ENCODE measurements at regions not wholly inside any gene's neighbourhood (a gene's known extent, or its start where the extent isn't known, plus 50 kb on each side); places are given as distances from the start of the nearest gene placed in this dataset.

- no peak for TF ChIP-seq CTCF (IDR thresholded peaks at IDR 0.05 in 2 of 3, conservative IDR thresholded peaks at IDR 0.05 in 1 of 3; ENCODE audit: borderline replicate concordance in 1 of 3, insufficient read depth in 1 of 3, low read depth in 2 of 3, low read length in 2 of 3)
- TF ChIP-seq POLR2A (IDR thresholded peaks at IDR 0.05; ENCODE audit: borderline replicate concordance, extremely low read depth, insufficient read depth, insufficient read length), result no peak
- TF ChIP-seq POLR2AphosphoS5 (IDR thresholded peaks at IDR 0.05; ENCODE audit: low read depth, low read length), result no peak
- no peak for TF ChIP-seq SIN3A (IDR thresholded peaks at IDR 0.05; ENCODE audit: low read depth)
- TF ChIP-seq REST (IDR thresholded peaks at IDR 0.05; ENCODE audit: low read depth), result no peak
- TF ChIP-seq EZH2 (IDR thresholded peaks at IDR 0.05), result no peak
- no peak for TF ChIP-seq EZH2phosphoT487 (IDR thresholded peaks at IDR 0.05; ENCODE audit: borderline replicate concordance)
- TF ChIP-seq ELF1 (IDR thresholded peaks at IDR 0.05; ENCODE audit: borderline replicate concordance, low read depth), result no peak
- TF ChIP-seq ATF3 (IDR thresholded peaks at IDR 0.05), result no peak
- no peak for TF ChIP-seq TCF7L2 (IDR thresholded peaks at IDR 0.05; ENCODE audit: borderline replicate concordance, extremely low read depth, insufficient read depth, insufficient read length)
- TF ChIP-seq RAD21 (IDR thresholded peaks at IDR 0.05; ENCODE audit: low read depth), result no peak
- no peak for TF ChIP-seq JUND (IDR thresholded peaks at IDR 0.05)
- TF ChIP-seq, protein P1, sequence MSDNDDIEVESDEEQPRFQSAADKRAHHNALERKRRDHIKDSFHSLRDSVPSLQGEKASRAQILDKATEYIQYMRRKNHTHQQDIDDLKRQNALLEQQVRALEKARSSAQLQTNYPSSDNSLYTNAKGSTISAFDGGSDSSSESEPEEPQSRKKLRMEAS (IDR thresholded peaks at IDR 0.05), result no peak
These were observed 73.6 kb upstream of the PPP2R2B start for GRCh38 chr5:146952168-146952567.
